ENCODE measurements at regions not wholly inside any gene's neighbourhood (a gene's known extent, or its start where the extent isn't known, plus 50 kb on each side); places are given as distances from the start of the nearest gene placed in this dataset.

- FAIRE-seq (no peak), ATAC-seq (no peak), DNase-seq (ENCODE audit: extremely low read depth in 1 of 4, low spot score in 3 of 4) (no peak)
- intact Hi-C loops (cut with micrococcal nuclease), result no loop called here
- H3K4me1 ChIP-seq (replicated peaks in 1 of 2; ENCODE audit: control insufficient read depth in 2 of 2, insufficient read depth in 2 of 2, low read length in 2 of 2), result no peaks in the 10 kb centered on the region
- no peak overlapping the region for H3K9ac ChIP-seq (ENCODE audit: insufficient read depth in 1 of 2, low read depth in 2 of 2, low read length in 2 of 2)
- H3K9me1 ChIP-seq (ENCODE audit: control insufficient read depth, insufficient read depth, low read length), result no peaks in the 10 kb centered on the region
- BruUV-seq (replicated peaks), result no TSS peak
- WGBS (ENCODE audit: insufficient coverage, low coverage, missing lambda C conversion rate), result 2% methylated on average over 4 of the region's 4 CpGs
- no peaks in the 10 kb centered on the region for H3K27me3 ChIP-seq (ENCODE audit: control insufficient read depth in 2 of 2, insufficient read depth in 2 of 2, low read length in 2 of 2)
- in situ Hi-C loops (cut with MboI), result no loop called here
- no peak overlapping the region for H3K4me2 ChIP-seq (ENCODE audit: insufficient read depth, low read length)
- H3K36me3 ChIP-seq (ENCODE audit: control insufficient read depth, insufficient read depth, low read length), result no peaks in the 10 kb centered on the region
- POLR2A ChIA-PET, result no interaction called here
- no peak overlapping the region for H2AFZ ChIP-seq (ENCODE audit: low read depth, low read length)
- no peak for TF ChIP-seq MCM2 (IDR thresholded peaks at IDR 0.05; ENCODE audit: low read depth)
- TF ChIP-seq CC2D1A (IDR thresholded peaks at IDR 0.05), result no peak
- no peak for TF ChIP-seq CEBPB (tag; IDR thresholded peaks at IDR 0.05)
- TF ChIP-seq CBX3 (IDR thresholded peaks at IDR 0.05; ENCODE audit: borderline replicate concordance in 1 of 2, low read length in 2 of 2), result no peak
- TF ChIP-seq TFAM (CRISPR knock-in tag; conservative IDR thresholded peaks at IDR 0.05), result no peak
- TF ChIP-seq YY1 (IDR thresholded peaks at IDR 0.05; ENCODE audit: borderline replicate concordance in 1 of 3, control insufficient read depth in 1 of 3, extremely low read depth in 1 of 3, insufficient read depth in 3 of 3, insufficient read length in 1 of 3, insufficient replicate concordance in 2 of 3, low read depth in 1 of 3, low read length in 2 of 3), result no peak
- no peak for TF ChIP-seq RUNX1 (IDR thresholded peaks at IDR 0.05; ENCODE audit: low read depth)
- TF ChIP-seq ZNF408 (CRISPR knock-in tag; IDR thresholded peaks at IDR 0.05; ENCODE audit: low read depth), result no peak
- TF ChIP-seq CBX5 (IDR thresholded peaks at IDR 0.05; ENCODE audit: borderline replicate concordance, low read depth), result no peak
- no peak for TF ChIP-seq ZNF830 (CRISPR knock-in tag; IDR thresholded peaks at IDR 0.05)
- TF ChIP-seq TCF7L2 (IDR thresholded peaks at IDR 0.05; ENCODE audit: low read depth, low read length), result no peak
- TF ChIP-seq, protein P1, sequence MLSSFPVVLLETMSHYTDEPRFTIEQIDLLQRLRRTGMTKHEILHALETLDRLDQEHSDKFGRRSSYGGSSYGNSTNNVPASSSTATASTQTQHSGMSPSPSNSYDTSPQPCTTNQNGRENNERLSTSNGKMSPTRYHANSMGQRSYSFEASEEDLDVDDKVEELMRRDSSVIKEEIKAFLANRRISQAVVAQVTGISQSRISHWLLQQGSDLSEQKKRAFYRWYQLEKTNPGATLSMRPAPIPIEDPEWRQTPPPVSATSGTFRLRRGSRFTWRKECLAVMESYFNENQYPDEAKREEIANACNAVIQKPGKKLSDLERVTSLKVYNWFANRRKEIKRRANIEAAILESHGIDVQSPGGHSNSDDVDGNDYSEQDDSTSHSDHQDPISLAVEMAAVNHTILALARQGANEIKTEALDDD (IDR thresholded peaks at IDR 0.05), result no peak
- no peak overlapping the region for H3K4me3 ChIP-seq
- no peaks in the 10 kb centered on the region for H3K9me3 ChIP-seq (replicated peaks; ENCODE audit: control insufficient read depth, insufficient read depth, low read depth, low read length)
- no peaks in the 10 kb centered on the region for H4K20me1 ChIP-seq (replicated peaks; ENCODE audit: control insufficient read depth, insufficient read depth, low read length)
- no peaks in the 10 kb centered on the region for H3K79me2 ChIP-seq (ENCODE audit: control insufficient read depth, insufficient read depth, low read length)
- CTCF ChIA-PET (ENCODE audit: low intra/inter-chr PET ratio), result no interaction called here
- no peak overlapping the region for H3K27ac ChIP-seq (ENCODE audit: extremely low read depth, low read depth, low read length)
Measured at GRCh38 chr9:16254674-16255073, 615.8 kb downstream of the BNC2 start.

All from K562 (cell line).